ENCODE measurements at regions not wholly inside any gene's neighbourhood (a gene's known extent, or its start where the extent isn't known, plus 50 kb on each side); places are given as distances from the start of the nearest gene placed in this dataset.

DNA sequence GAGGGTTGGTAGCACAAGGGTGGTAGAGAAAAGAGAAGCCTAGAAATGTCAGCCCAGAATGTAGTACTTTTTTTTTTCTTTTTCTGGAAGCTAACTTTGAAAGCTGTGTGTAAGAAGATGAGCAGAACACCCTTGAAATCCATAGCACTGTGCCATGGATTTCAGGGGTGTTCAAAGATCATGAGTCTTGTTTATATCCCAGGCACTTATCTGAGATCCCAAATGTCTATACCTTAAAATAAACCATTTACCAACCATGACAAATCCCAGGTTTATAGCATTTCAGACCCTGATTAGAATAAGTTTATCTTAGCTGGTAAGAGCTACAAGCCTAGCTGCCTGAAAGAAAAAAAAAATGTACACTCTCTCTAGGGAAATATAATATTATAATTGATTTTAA lies 389.9 kb upstream of the ANXA10 start:
- TF ChIP-seq POLR2A (IDR thresholded peaks at IDR 0.05; ENCODE audit: low read length) (no peak), GATA1 (IDR thresholded peaks at IDR 0.05; ENCODE audit: low read depth, low read length) (no peak)

Data from erythroblast (primary cell).